Colon (tissue), 2 donors: ENCODE measurements at regions not wholly inside any gene's neighbourhood (a gene's known extent, or its start where the extent isn't known, plus 50 kb on each side); places are given as distances from the start of the nearest gene placed in this dataset.
"Not testable (repeated sequence)": the region's sequence is repeated elsewhere in the genome, so short reads cannot be mapped to it uniquely, and the experiment has no call there.

Source experiments
- FAIRE-seq: peaks from 2 replicates; lab custom pipeline; 2012; peaks lifted over from hg19 to GRCh38; lab: Jason Lieb, UNC
- donor health status: control.
- donor health status: control.

- no peak for FAIRE-seq
Observed at GRCh38 chr11:87871056-87871455, 304.2 kb downstream of the RAB38 start.

GRCh38 chr11:87870086-87870485 is 305.2 kb downstream of the RAB38 start:
- FAIRE-seq = no peak

- FAIRE-seq = no peak
Observed at GRCh38 chr11:87866951-87867350, 308.3 kb downstream of the RAB38 start.

GRCh38 chr11:87861030-87861429 is 314.2 kb downstream of the RAB38 start:
- FAIRE-seq = no peak

- no peak for FAIRE-seq
Observed at GRCh38 chr11:87859636-87860035, 315.6 kb downstream of the RAB38 start.

- FAIRE-seq = no peak
Observed at GRCh38 chr11:87851827-87852226, 323.4 kb downstream of the RAB38 start.

GRCh38 chr11:87851234-87851633 is 324.0 kb downstream of the RAB38 start:
- no peak for FAIRE-seq

- no peak for FAIRE-seq
Observed at GRCh38 chr11:87849216-87849615, 326.0 kb downstream of the RAB38 start.

GRCh38 chr11:87840786-87841185 is 334.5 kb downstream of the RAB38 start:
- no peak for FAIRE-seq

GRCh38 chr11:87832211-87832610 is 343.0 kb downstream of the RAB38 start:
- no peak for FAIRE-seq

GRCh38 chr11:87820011-87820410 is 355.2 kb downstream of the RAB38 start:
- FAIRE-seq = no peak

- FAIRE-seq = no peak
Observed at GRCh38 chr11:87819151-87819550, 356.1 kb downstream of the RAB38 start.

- no peak for FAIRE-seq
Observed at GRCh38 chr11:87812571-87813365, 362.5 kb downstream of the RAB38 start.

GRCh38 chr11:87810486-87810885 is 364.8 kb downstream of the RAB38 start:
- no peak for FAIRE-seq

GRCh38 chr11:87809256-87809655 is 366.0 kb downstream of the RAB38 start:
- FAIRE-seq = no peak

- no peak for FAIRE-seq
Observed at GRCh38 chr11:87804176-87804575, 371.1 kb downstream of the RAB38 start.

- FAIRE-seq = no peak
Observed at GRCh38 chr11:87803748-87804147, 371.5 kb downstream of the RAB38 start.

GRCh38 chr11:87784862-87785261 is 390.4 kb downstream of the RAB38 start:
- not testable (repeated sequence) for FAIRE-seq

GRCh38 chr11:87780068-87780413 is 395.2 kb downstream of the RAB38 start:
- FAIRE-seq = no peak

- no peak for FAIRE-seq
Observed at GRCh38 chr11:87779276-87780067, 395.8 kb downstream of the RAB38 start.

- FAIRE-seq = no peak
Observed at GRCh38 chr11:87778357-87778756, 396.9 kb downstream of the RAB38 start.

- FAIRE-seq = no peak
Observed at GRCh38 chr11:87775036-87775435, 400.2 kb downstream of the RAB38 start.

- no peak for FAIRE-seq
Observed at GRCh38 chr11:87769661-87770060, 405.6 kb downstream of the RAB38 start.

GRCh38 chr11:87767615-87768014 is 407.6 kb downstream of the RAB38 start:
- FAIRE-seq = no peak
